NCI-H187 treated with DMSO at 0.1 percent for 48 hours (cell line): ENCODE measurements at regions not wholly inside any gene's neighbourhood (a gene's known extent, or its start where the extent isn't known, plus 50 kb on each side); places are given as distances from the start of the nearest gene placed in this dataset.
"Not testable (repeated sequence)": the region's sequence is repeated elsewhere in the genome, so short reads cannot be mapped to it uniquely, and the experiment has no call there.

ENCODE experiments used
- DNase-seq: peaks from one replicate; lab custom pipeline; 2025; lab: John Stamatoyannopoulos, UW

DNA sequence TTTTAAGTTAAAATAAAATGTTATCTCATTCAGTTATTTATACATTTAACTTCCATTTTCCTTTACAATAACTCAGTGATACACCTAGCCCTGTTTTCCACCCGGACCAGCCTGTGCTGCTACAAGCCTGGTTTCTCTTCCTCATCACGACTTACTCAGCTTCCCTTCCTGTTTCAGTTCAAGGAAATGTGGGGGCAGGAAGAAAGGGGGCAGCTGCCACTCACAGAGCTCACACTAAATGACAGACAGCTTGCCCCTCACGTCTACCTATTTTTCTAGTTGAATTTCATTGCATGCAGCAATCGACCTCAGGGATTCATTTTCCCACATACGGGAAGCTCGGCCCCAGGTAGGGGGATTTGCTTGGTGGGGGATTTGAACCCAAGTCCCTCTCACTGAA, 442.6 kb downstream of the TMEM121 start:
- not testable (repeated sequence) for DNase-seq

GRCh38 chr14:105970821-105971220, 444.4 kb downstream of the TMEM121 start:
- DNase-seq = not testable (repeated sequence)

DNA sequence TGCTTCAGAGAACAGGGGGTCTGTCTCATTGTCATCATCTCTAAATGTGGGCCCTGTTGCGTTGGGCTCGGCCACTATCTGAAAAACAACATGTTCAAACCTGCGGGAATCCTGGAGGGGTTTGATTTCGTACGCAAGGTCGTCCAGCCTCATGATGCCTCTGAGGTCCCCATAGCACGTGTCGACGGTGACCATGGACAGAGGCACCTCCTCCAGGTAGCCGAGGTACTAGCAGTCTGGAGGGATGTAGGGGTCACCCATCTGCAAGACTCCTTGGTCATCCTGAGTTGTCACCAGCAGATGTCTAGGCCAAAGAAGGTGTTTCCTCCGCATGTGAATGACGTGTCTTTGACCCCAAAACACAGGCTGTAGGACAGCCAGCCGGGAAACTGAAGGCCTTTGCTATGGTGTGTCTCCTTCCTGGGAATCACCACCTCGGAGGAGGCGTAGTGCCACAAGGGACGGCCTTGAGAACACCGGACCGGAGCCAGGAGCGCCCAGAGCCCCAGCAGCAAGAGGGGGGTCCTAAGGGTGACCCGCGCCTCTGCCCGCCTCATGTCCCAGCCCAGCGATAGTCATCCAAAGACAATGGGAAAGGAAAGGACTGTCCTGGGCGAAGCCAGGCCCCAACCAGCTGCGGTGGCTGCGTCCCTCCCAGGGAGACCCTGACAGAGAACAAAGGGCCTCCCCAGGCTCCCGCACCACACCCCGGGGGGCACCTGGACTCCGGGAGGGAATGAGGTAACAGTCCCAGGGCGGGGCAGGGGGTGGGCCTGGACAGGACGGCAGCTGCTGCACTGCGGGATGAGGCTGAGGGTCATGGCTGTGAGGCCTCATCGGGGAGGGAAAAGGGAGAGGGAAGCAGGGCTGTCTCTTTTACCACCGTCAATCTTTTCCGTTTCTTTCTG, 445.5 kb downstream of the TMEM121 start:
- no peak for DNase-seq

- DNase-seq = no peak
Measured at GRCh38 chr14:105974902-105975301, 448.5 kb downstream of the TMEM121 start.

GRCh38 chr14:105978618-105979295, 452.4 kb downstream of the TMEM121 start:
- DNase-seq = no peak

DNA sequence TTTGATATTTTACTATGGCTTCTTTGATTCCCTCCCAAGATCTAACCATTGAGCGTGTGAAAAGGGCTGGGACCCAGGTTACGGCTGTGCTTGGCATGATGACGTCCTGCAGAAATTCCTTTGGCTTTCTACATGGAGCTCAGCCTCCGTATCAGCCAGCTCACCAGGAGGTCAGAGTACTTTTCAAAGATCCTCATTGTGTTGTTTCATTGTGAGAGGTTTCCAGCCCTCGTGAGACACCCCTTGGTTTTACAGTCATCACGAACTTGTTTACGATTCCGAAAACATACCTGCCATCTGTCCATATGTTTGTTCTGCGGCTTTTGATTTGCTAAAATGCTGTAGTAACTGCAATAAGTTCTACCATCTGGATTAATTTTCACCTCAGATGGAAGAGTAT, 453.1 kb downstream of the TMEM121 start:
- DNase-seq = no peak

DNA sequence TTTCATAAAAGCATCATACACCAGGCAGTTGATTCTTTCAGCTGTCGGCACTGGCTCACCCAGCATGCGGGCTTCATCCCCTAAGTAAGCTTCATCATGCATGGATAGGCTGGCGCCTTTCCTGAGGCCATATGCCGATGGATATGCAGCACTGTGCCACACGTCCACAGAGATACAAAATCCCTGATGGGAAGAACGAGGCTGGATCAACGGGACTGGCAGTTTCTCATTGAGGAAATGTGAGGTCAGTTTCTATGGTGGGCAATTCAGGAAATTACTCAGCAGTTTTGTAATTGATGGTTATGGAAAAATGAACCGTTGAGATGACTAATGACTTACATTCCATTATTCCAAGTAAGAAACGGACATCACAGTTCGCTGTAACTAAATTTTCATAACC, 453.8 kb downstream of the TMEM121 start:
- no peak for DNase-seq

GRCh38 chr14:105981517-105982302, 455.3 kb downstream of the TMEM121 start:
- DNase-seq = not testable (repeated sequence)

DNA sequence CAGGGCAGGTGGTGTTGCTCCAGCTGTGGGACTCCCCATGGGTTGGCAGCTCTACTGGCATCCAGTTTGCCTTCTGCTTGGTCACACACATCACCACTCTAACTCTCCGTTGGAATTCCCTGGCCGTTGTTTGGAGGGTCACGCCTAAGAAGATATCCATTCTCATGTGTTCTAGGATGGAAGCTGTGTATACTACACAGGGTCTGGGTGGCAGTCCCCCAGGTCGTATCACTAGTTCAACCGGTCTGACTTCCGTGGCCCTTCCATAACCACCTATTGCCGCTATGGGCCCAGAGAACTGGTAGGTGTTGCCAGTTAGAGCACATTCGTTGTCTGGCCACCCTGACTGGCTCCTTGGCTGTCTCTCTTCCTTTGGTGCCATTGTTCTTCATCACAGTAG, 456.3 kb downstream of the TMEM121 start:
- no peak for DNase-seq

DNA sequence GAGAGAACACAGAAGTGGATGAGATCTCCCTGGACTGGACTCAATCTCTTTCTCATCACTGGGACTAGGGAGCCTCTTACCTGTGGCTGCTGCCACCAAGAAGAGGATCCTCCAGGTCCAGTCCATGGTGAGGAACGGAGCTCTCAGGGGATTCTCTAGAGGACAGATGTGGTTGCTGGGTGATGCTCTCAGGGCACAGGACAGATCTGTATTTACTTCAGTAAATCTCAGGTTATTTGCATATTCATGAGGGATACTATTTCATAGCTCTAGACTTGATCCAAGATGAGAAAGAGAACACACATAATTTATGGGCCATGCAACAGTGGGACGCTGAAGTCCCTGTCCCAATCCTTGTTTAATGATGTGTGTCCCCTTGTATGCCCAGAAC, 460.5 kb downstream of the TMEM121 start:
- DNase-seq = no peak

DNA sequence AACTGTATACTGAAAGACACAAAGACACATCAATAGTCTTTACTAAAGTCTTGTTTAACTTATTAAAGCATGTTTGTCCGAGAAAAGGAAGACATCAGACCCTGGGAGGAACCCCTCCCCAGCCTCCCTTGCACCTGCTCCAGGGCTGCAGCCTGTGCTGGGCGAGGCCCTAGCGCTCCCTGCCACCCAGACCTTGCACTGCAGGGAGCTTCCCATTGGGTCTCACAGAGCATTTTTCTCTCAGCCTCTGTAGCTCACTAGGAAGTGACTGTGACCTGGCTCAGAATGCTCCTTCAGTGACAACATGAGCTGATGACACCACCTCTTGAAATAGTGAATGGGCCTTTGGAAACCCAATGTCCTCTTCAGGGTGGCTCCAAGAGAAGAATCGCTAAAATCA, 461.2 kb downstream of the TMEM121 start:
- no peak for DNase-seq

- no peak for DNase-seq
Measured at GRCh38 chr14:105989566-105990302, 463.4 kb downstream of the TMEM121 start.

DNA sequence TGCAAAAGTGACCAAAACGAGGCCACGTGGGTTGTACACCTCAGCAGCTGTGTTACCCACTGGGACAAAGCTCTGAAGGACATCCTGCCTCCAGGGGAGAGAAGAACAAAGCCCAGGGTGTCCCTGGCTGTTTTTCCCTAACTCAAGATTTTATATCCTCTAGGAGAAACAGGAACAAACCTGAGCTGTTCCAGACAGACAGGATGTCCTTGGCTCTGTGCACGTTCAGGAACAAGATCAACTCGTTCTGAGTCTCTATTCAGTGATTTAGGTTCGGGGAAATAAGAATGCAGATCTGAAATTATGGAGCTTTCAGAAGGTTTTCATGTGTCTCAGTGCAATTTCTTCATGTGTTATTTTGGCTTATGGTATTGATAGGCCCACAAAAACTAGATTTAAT, 465.3 kb downstream of the TMEM121 start:
- not testable (repeated sequence) for DNase-seq

GRCh38 chr14:105993814-105994213, 467.4 kb downstream of the TMEM121 start:
- DNase-seq = no peak

GRCh38 chr14:105995011-105995710, 468.8 kb downstream of the TMEM121 start:
- DNase-seq = not testable (repeated sequence)

- not testable (repeated sequence) for DNase-seq
Measured at GRCh38 chr14:105998597-105998996, 472.2 kb downstream of the TMEM121 start.

DNA sequence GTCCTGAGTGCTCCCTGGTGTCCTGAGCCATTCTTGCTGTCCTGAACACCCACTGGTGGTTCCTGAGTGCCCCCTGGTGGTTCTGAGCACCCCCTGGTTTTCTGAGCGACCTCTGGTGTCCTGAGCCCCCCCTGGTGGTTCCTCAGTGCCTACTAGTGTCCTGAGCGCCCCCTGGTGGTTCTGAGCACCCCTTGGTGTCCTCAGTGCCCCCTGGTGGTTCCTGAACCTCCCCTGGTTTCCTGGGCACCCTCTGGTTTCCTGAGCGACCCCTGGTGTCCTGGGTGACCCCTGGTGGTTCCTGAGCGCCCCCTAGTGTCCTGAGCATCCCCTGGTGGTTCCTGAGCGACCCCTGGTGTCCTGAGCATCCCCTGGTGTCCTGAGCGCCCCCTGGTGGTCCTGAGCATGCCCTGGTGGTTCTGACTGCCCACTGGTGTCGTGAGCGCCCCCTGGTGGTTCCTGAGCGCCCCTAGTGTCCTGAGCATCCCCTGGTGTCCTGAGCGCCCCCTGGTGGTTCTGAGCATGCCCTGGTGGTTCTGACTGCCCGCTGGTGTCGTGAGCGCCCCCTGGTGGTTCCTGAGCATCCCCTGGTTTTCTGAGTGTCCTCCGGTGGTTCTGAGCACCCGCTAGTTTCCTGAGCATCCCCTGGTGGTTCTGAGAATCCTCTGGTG, 473.1 kb downstream of the TMEM121 start:
- no peak for DNase-seq

DNA sequence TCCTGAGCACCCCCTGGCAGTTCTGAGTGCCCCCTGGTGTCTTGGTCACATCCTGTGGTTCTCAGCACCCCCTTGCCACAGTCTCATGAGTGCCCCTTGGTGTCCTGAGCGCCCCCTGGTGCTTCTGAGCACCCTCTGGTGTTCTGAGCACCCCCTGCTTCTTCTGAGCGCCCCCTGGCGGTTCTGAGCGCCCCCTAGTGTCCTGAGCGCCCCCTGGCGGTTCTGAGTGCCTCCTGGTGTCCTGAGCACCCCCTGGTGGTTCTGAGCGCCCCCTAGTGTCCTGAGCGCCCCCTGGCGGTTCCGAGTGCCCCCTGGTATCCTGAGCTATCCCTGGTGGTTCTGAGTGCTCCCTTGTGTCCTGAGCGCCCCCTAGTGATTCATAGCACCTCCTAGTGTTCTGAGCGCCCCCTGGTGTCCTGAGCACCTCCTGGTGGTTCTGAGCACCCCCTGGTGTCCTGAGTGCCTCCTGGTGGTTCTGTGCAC, 473.7 kb downstream of the TMEM121 start:
- not testable (repeated sequence) for DNase-seq

DNA sequence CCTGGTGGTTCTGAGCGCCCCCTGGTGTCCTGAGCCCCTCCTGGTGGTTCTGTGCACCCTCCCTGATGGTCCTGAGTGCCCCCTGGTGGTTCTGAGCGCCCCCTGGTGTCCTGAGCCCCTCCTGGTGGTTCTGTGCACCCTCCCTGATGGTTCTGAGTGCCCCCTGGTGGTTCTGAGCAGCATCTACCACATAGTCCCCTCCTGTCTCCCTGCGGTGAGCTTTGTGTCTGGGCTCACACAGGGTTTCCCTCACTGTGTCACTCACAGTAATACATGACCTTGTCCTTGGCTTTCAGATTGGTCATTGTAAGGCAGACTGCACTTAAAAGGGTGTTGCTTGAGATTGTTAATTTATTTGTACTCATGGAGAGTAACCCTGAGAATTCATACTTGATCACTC, 474.9 kb downstream of the TMEM121 start:
- not testable (repeated sequence) for DNase-seq

GRCh38 chr14:106003351-106003750, 477.0 kb downstream of the TMEM121 start:
- DNase-seq = no peak
